ENCODE measurements at regions not wholly inside any gene's neighbourhood (a gene's known extent, or its start where the extent isn't known, plus 50 kb on each side); places are given as distances from the start of the nearest gene placed in this dataset.

- TF ChIP-seq POLR2A (IDR thresholded peaks at IDR 0.05) = no peak
- no peak for TF ChIP-seq CTCF (IDR thresholded peaks at IDR 0.05)
- no peak for TF ChIP-seq EP300 (IDR thresholded peaks at IDR 0.05; ENCODE audit: low read depth)
- TF ChIP-seq POLR2AphosphoS5 (IDR thresholded peaks at IDR 0.05) = no peak
These were observed 141.2 kb upstream of the ZFP64 start for GRCh38 chr20:52332649-52333250.
